Erythroblast (primary cell): ENCODE measurements at regions not wholly inside any gene's neighbourhood (a gene's known extent, or its start where the extent isn't known, plus 50 kb on each side); places are given as distances from the start of the nearest gene placed in this dataset.

Experiments used
- DNase-seq, 2 experiments: peaks; one replicate each; lab custom pipeline; 2025; lab: John Stamatoyannopoulos, UW
- GATA1 ChIP-seq: IDR thresholded peaks from 2 replicates; pipeline ENCODE4 v1.6.1; 2011; ENCODE audit warnings: low read depth, mild to moderate bottlenecking, control low read depth, low read length, moderate library complexity
- POLR2A ChIP-seq: IDR thresholded peaks from 2 replicates; pipeline ENCODE4 v1.6.1; 2011; ENCODE audit warnings: mild to moderate bottlenecking, low read length

DNA sequence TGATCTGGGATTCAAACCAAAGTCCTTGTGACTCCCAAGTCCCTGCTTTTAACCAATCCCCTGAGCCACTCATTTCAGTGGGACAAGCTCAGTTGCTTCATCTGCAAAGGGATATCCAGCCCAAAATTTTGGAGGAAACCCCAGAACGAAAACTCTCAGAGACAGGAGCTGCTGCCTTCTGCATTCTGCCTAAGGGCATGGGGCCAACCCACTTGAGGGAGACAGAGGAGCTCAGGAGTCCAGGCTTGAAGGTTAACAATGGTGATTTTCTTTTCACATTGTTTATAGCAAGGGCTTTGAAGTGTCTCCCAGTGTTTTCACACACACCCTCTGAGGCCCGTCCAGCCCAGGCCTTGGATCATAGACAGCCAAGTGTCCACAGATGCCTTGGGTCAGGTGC, 148.1 kb upstream of the CTTNBP2NL start:
- DNase-seq: no peak
- TF ChIP-seq POLR2A (no peak), GATA1 (no peak)

DNA sequence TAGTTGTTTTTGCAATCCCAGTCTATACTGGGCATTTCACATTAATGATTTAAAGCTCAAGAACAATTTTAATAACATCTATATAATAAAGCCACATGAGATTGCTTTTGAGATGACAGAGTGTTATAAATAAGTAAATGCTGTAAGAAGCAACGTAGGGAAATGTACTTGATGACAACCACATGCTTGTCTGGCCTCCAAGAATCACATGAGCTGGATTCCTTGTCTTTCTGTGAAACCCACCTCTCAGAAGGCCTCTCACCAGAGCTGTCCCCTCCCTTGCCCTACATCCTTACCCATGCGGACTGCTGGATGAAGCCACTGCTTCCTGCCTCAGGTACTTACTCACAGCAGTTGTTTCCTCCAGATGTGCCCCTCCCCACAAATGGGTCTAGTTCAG, 145.1 kb upstream of the CTTNBP2NL start:
- no peak for DNase-seq
- no peak for TF ChIP-seq POLR2A
- TF ChIP-seq GATA1: no peak

GRCh38 chr1:112251766-112252506, 144.1 kb upstream of the CTTNBP2NL start:
- TF ChIP-seq POLR2A: no peak
- TF ChIP-seq GATA1: no peak
- DNase-seq: no peak

- no peak for DNase-seq
- TF ChIP-seq GATA1: no peak
- TF ChIP-seq POLR2A: no peak
Observed at GRCh38 chr1:112253366-112253765, 142.6 kb upstream of the CTTNBP2NL start.

DNA sequence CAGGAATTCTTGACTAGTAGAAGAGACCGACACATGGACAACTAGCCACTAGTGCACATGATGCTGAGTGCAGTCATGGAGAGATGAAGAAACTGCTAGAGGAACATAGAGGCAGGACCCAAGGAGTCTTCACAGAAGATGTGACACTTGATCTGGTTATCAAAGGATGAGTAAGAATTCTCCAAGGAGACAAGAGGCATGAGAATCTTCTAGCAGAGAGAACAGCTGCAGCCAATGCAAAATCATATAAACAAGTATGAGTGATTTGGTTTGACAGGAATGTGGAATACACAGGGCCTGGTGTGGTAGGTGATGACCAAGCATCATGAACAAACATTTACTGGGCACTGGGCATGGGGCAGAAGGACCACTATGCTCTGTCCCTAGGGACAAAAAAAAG, 140.9 kb upstream of the CTTNBP2NL start:
- DNase-seq: no peak
- TF ChIP-seq GATA1: no peak
- no peak for TF ChIP-seq POLR2A

GRCh38 chr1:112256411-112256810, 139.6 kb upstream of the CTTNBP2NL start:
- no peak for DNase-seq
- TF ChIP-seq POLR2A: no peak
- no peak for TF ChIP-seq GATA1

DNA sequence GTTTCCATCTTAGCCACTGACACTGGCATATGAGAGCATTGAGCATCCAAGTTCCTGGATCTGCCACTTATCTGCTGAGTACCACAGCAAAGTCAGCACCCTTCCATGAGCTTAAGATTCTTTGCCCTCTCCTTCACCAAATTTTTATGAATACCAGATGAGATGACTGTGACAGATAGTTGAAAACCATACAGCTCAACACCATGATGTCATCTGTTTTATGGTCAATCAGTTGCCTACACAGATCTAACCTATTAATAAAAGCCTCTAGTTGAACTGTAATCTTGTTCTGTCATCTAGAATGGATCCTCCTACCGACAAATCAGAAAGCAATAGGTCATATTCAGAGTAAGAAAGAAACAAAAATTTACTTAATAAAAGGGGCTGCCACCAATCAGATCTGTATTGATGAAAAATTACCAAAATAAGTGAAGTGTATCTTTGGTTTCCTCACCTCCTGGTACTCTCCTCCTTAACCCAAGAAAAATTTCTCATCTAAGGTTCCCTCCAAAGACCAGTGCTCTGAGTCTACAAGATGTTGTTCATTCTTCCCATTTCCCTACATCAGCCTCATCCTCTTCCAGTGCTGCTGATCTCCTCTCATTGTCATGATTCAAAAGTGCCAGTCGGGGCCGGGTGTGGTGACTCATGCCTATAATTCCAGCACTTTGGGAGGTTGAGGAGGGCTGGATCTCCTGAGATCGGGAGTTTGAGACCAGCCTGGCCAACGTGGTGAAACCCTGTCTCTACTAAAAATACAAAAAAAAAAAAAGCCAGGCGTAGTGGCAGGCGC, 138.8 kb upstream of the CTTNBP2NL start:
- no peak for TF ChIP-seq GATA1
- TF ChIP-seq POLR2A: no peak
- no peak for DNase-seq

- no peak for DNase-seq
- no peak for TF ChIP-seq POLR2A
- no peak for TF ChIP-seq GATA1
Observed at GRCh38 chr1:112260699-112261098, 135.3 kb upstream of the CTTNBP2NL start.

- DNase-seq: no peak
Observed at GRCh38 chr1:112262316-112262715, 133.7 kb upstream of the CTTNBP2NL start.

DNA sequence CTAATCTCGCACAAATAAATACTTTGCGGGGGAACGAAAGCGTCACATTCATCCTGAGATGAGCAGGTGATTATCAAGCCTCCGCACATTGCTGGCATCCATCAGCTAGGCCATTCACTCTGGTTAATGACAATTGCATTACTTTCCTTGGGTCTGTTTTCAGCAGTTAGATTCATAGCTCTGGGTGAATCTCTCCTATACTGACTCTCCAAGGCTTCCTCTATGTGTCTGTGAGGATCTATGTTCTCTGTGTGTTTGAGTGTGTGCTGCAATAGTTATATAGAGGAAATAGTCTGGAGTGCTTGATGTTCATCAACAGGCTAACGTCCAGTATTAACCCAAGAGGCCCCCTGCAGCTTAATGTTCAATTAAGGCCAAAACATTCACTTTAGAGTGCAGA, 133.0 kb upstream of the CTTNBP2NL start:
- DNase-seq: no peak
- no peak for TF ChIP-seq POLR2A
- TF ChIP-seq GATA1: no peak

More at GRCh38 chr1:112262316-112262715, 133.7 kb upstream of the CTTNBP2NL start:
- TF ChIP-seq GATA1 (no peak), POLR2A (no peak)

GRCh38 chr1:112263453-112263852, 132.6 kb upstream of the CTTNBP2NL start:
- DNase-seq: no peak
- no peak for TF ChIP-seq POLR2A
- no peak for TF ChIP-seq GATA1

- TF ChIP-seq GATA1: no peak
- TF ChIP-seq POLR2A: no peak
- no peak for DNase-seq
Observed at GRCh38 chr1:112264010-112264409, 132.0 kb upstream of the CTTNBP2NL start.

DNA sequence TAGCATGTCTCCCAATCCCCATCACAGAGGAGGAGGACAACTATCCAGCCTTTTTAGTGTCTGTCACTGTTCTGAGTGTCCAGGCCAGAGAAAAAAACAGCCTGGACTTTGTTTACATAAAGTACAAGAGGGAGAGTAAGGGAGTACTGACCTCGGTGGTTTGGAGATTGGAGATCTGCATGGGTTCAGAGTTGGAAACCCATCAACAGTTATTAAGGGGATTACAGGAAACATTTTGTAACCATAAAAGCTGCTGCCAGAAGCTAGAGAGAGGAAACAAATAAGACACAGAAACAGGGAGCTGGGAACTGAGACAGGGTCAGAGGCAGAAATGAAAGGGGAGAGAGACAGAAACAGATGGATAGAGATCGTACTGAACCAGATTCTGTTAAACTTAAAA, 131.5 kb upstream of the CTTNBP2NL start:
- TF ChIP-seq POLR2A: no peak
- TF ChIP-seq GATA1: no peak
- DNase-seq: no peak

GRCh38 chr1:112265931-112266330, 130.1 kb upstream of the CTTNBP2NL start:
- TF ChIP-seq POLR2A (no peak), GATA1 (no peak)
- no peak for DNase-seq

DNA sequence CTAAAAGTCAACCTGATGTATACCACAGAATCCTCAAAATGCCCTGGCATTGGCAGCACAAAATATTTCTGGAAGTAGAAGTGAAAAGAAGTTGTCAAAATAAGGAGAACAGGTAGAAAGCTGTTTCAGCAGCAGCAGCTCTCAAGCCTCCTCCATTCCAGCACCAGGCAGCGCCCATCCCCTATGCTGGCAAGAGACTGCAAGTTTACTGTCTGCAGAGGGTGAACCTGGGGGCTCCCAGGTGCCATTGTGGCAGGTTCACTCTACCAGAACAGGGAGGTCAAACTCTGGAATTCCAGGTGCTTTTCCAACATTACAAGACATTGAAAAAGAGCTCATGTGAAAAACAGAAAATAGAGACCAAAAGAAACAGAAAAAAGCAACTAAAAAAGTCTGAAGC, 128.8 kb upstream of the CTTNBP2NL start:
- TF ChIP-seq GATA1 (no peak), POLR2A (no peak)

More for the DNA sequence above, 128.8 kb upstream of the CTTNBP2NL start:
- DNase-seq: no peak
